Eye (tissue), 1 donor: ENCODE measurements at regions not wholly inside any gene's neighbourhood (a gene's known extent, or its start where the extent isn't known, plus 50 kb on each side); places are given as distances from the start of the nearest gene placed in this dataset.
"Not testable (repeated sequence)": the region's sequence is repeated elsewhere in the genome, so short reads cannot be mapped to it uniquely, and the experiment has no call there.

Experiments used
- DNase-seq: peaks from one replicate; pipeline ENCODE4 v3.0.0-alpha.2; 2015

DNA sequence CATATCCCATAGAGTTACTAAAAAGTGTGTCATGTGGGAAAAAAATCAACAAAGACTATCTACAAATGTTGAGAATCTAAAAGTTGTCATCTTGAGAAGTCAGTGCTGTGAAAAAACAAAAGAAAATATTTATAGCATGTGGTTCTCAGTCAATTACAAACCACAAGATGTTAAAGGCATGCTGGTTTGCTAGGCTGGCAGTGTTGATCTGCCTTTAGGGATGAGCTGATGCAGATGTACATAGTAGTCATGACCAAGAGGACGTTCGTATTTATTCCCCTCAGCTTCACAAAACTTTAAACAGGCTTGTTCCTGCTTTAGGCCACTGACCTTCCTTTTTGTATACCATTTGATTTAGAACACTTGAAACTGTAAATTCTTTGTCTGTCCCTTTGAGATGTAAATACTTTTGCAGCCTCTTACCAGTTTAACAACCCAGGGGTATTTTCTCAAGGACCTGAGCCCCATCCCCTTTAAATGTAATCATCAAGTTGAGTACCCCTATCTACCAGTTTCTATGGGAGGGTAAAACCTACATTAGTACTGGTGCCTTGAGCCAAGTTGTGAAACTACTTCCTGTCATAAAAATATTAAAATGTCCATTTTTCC lies 446.6 kb downstream of the KCNJ18 start:
- no peak for DNase-seq

DNA sequence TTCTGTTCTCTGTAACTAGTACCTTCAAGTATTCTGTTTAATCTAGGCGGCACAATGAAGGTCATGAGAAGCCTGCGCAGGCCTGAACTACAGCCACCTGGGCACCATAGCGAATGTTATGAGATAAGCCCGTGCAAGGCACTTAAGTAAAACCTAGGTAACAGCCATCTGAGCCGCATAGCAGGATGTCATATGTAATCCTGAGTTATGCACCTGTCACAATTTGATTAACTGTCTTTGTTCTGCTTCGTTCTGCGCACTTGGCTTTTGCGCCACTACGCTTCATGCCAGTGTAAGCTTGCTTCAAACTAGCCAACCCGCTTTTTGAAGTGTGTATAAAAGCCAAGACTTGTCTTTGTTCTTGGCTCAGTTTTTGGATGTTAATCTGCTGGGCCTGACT lies 449.8 kb downstream of the KCNJ18 start:
- no peak for DNase-seq

GRCh38 chr17:22145605-22146178 lies 453.4 kb downstream of the KCNJ18 start:
- no peak for DNase-seq

DNA sequence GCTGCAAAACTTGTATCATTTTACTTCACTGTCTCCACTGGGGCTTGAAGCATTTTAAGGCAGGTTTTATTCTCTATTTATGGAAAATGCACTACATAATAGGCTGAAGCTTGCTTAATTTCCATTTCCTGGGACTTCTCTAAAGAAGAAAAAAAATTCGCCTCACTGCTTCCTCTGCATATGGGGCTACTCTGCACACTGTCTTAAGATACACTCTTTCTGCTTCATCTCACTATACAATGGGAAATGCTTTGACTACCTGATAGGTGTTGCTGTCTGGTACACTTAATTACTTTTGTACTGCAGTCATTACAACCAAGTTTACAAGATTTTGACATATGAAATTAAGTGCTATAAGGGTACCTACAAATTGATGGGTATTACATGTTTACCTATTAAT lies 466.0 kb downstream of the KCNJ18 start:
- DNase-seq: no peak

DNA sequence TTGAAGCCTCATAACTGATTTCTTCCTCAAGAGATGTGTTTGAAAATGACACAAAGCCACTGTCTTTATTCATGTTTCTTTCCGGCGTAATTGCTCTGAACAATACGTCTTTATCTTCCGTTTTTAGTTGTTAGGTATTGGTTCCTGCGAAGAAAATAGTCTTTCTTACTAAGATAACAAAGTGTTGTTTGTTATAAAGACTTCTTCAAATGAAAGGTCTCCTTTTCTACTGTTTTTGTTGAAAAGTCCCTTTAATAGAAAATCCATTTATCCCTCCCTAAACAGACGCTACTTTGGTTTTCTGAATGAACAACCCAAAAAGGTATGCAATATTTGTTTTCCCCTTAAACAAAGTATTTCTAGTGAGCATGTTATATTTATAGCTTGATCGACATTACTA lies 469.1 kb downstream of the KCNJ18 start:
- DNase-seq: no peak

- DNase-seq: no peak
These were observed 479.3 kb downstream of the KCNJ18 start for GRCh38 chr17:22171631-22172030.

- no peak for DNase-seq
These were observed 500.8 kb downstream of the KCNJ18 start for GRCh38 chr17:22193113-22193512.

DNA sequence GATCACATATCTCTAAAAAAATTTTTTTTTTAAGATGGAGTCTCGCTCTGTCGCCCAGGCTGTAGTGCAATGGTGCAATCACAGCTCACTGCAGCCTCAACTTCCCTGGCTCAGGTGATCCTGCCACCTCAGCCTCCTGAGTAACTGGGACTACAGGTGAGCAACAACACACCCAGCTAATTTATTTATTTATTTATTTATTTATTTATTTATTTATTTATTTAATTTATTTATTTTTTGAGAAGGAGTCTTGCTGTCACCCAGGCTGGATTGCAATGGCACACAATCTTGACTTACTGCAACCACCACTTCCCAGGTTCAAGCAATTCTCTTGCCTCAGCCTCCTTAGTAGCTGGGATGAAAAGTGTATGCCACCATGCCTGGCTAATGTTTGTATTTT lies 507.9 kb downstream of the KCNJ18 start:
- not testable (repeated sequence) for DNase-seq

DNA sequence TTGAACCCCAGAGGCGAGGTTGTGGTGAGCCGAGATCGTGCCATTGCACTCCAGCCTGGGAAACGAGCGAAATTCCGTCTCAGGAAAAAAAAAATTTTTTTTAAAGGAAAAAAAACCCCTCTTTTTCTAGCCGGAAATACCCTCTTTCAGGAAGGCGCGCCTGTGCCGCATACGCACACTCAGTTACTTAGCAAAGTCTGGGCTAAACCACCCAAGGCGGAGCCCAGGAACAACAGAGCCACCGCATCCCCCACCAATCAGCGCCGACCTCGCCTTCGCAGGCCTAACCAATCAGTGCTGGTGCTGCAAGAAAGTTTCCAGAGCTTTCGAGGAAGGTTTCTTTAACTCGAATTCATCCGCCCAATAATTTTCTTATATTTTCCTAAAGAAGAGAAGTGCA lies 510.4 kb downstream of the KCNJ18 start:
- no peak for DNase-seq

- DNase-seq: no peak
These were observed 510.9 kb downstream of the KCNJ18 start for GRCh38 chr17:22203208-22203715.

GRCh38 chr17:22204076-22204475 lies 511.8 kb downstream of the KCNJ18 start:
- DNase-seq: not testable (repeated sequence)

DNA sequence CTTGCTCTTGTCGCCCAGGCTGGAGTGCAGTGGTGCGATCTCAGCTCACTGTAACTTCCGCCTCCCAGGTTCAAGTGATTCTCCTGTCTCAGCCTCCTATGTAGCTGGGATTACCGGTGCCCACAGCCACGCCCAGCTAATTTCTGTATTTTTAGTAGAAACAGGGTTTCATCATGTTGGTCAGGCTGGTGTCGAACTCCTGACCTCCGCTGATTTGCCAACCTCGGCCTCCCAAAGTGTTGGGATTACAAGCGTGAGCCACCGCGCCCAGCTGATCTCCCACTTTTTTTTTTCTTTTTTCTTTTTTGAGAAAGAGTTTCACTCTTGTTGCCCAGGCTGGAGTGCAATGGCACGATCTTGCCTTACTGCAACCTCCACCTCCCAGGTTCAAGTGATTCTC lies 517.9 kb downstream of the KCNJ18 start:
- not testable (repeated sequence) for DNase-seq

DNA sequence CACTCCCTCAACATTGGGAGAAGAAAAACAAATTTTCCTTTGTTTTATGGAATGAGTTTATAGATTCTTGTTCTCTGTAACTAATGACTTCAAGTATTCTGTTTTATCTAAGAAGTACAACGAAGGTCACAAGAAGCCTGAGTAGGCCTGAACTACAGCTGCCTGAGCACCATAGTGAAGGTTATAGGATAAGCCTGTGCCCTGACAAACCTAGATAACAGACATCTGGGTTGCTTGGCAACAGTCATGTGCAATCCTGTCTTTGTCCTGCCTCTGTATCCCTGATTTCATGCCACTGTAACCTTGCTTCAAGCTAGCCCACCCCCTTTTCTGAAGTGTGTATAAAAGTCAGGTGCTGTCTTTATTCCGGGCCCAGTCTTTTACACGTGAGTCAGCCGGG lies 520.8 kb downstream of the KCNJ18 start:
- DNase-seq: not testable (repeated sequence)

GRCh38 chr17:22217135-22217534 lies 524.8 kb downstream of the KCNJ18 start:
- DNase-seq: no peak

- no peak for DNase-seq
These were observed 529.0 kb downstream of the KCNJ18 start for GRCh38 chr17:22221344-22221743.

GRCh38 chr17:22226477-22226876 lies 534.2 kb downstream of the KCNJ18 start:
- DNase-seq: not testable (repeated sequence)

DNA sequence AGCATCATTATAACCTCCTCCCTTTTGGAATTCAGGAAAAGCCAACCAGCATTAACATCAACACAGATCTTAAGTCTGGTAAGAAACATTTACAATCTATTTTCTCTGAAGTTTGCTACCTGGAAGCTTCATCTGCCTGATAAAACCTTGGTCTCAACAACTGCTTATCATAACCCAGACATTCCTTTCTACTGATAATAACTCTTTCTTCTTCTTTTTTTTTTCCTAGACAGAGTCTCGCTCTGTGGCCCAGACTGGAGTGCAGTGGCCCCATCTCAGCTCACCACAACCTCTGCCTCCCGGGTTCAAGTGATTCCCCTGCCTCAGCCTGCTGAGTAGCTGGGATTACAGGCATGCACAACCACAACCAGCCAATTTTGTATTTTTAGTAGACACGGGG lies 534.6 kb downstream of the KCNJ18 start:
- DNase-seq: not testable (repeated sequence)

GRCh38 chr17:22227699-22228553 lies 535.6 kb downstream of the KCNJ18 start:
- DNase-seq: not testable (repeated sequence)

DNA sequence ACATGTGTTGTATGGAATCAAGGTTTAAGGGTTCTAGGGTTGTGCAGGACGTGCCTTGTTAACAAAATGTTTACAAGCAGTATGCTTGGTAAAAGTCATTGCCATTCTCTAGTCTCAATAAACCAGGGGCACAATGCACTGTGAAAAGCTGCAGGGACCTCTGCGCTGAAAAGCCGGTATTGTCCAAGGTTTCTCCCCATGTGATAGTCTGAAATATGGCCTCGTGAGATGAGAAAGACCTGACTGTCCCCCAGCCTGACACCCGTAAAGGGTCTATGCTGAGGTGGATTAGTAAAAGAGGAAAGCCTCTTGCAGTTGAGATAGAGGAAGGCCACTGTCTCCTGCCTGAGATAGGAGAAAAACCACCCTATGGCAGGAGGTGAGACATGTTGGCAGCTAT lies 537.5 kb downstream of the KCNJ18 start:
- not testable (repeated sequence) for DNase-seq

GRCh38 chr17:22233382-22233781 lies 541.1 kb downstream of the KCNJ18 start:
- DNase-seq: no peak

GRCh38 chr17:22242472-22242871 lies 550.1 kb downstream of the KCNJ18 start:
- no peak for DNase-seq

DNA sequence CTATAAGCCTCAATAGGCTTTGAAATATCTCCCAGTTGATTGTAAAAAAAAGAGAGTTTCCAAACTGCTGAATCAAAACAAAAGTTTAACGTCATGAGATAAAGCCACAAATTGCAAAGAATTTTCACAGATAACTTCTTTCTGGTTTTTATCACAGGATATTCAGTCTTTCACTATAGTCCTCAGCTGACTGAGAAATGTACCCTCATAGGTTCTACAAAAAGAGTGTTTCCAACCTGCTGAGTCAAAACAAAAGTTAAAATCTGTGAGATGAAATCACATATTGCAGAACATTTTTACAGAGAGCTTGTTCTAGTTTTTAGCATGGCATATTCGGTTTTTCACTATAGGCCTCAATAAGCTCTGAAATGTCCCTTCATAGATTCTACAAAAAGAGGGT lies 559.2 kb downstream of the KCNJ18 start:
- DNase-seq: no peak

DNA sequence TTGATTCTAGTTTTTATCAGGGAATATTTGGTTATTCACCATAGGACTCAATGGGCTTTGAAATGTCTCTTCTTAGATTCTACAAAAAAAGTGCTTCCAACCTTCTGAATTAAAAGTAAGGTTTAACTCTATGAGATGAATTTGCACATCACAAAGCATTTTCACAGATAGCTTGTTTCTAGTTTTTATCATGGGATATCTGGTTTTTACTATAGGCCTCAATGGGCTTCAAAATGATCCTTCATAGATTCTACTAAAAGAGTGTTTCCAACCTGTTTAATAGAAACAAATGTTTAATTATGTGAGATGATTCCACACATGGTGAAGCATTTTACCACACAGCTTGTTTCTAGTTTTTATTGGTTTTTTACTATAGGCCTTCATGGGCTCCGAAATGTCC lies 560.7 kb downstream of the KCNJ18 start:
- no peak for DNase-seq

DNA sequence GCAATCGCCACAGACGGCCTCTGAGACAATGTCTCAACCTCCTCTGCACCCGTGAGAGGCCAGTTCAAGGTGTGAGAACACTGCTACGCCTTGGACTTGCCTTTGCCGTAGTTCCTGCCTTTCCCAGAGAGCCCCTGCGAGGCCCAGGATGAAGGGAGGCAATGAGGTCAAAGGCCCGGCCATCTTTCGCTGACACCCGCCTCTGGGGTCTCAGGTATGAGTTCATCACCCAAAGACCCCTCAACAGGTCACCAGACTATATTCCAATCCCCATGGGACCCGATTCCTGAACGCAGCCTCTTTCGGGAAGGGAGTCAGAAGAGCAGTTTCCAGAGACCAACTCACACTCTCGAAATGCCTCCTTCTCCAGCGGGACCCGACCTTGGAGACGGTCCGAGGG lies 573.5 kb downstream of the KCNJ18 start:
- DNase-seq: no peak
